Breast epithelium (tissue), 3 donors: ENCODE measurements at regions not wholly inside any gene's neighbourhood (a gene's known extent, or its start where the extent isn't known, plus 50 kb on each side); places are given as distances from the start of the nearest gene placed in this dataset.

ENCODE experiments used
- POLR2A ChIP-seq: fragments of 450-650 bp; IDR thresholded peaks from one replicate; pipeline ENCODE4 v1.6.1; 2016; ENCODE audit warnings: antibody characterized with exemption, mild to moderate bottlenecking, moderate library complexity
- POLR2AphosphoS5 ChIP-seq, 3 donors: sonication (generic); formaldehyde crosslinking; IDR thresholded peaks; one replicate each; pipeline ENCODE4 v1.6.1; 2017; ENCODE audit warnings: antibody characterized with exemption in 3 of 3
- TF ChIP-seq, protein P1 (sequence below), 3 donors: fragments of 450-650 bp; IDR thresholded peaks; one replicate each; pipeline ENCODE4 v1.5.1; 2016 to 2017; ENCODE audit warnings: antibody characterized with exemption in 3 of 3, mild to moderate bottlenecking in 3 of 3, moderate library complexity in 3 of 3

DNA sequence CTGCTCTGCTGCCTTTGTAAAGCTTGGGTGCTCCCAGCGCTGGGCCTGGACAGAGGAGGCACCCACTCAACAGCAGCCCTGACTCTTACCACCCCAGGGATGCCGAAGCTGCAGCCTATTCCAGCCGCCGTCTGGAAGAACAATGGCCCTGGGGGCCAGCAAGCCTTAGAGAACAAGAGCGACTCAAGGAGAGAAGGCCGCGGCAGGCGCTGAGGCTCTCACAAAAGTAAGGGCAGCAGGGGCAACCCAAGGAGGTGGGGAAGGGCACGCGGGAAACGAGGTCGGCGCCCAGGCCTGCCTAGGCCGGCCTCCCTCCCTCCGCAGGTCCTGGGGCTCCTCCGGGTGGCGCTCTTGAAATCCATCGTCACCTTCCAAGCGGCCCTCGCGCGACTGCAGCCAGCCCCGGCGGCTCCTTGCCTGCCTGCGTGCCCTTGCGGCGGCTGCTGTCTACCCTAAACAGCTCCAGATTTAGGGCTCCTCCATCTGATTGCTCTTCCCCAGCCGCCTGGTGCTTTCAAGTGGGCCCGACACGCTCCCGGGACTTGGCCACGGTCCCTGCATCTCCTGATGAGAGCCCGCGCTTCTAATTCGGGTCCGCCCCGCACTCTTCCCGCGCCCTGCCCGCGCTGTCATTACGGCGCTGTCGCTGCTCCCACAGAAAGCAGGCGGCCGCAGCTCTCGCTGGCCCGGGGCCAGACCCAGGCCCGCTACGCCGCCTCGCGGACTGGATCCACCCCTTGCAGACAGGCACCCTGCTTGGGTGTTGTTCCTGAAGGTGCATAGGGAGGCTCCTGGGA, 213.3 kb downstream of the SEMA6A start:
- TF ChIP-seq, protein P1, sequence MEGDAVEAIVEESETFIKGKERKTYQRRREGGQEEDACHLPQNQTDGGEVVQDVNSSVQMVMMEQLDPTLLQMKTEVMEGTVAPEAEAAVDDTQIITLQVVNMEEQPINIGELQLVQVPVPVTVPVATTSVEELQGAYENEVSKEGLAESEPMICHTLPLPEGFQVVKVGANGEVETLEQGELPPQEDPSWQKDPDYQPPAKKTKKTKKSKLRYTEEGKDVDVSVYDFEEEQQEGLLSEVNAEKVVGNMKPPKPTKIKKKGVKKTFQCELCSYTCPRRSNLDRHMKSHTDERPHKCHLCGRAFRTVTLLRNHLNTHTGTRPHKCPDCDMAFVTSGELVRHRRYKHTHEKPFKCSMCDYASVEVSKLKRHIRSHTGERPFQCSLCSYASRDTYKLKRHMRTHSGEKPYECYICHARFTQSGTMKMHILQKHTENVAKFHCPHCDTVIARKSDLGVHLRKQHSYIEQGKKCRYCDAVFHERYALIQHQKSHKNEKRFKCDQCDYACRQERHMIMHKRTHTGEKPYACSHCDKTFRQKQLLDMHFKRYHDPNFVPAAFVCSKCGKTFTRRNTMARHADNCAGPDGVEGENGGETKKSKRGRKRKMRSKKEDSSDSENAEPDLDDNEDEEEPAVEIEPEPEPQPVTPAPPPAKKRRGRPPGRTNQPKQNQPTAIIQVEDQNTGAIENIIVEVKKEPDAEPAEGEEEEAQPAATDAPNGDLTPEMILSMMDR (IDR thresholded peaks at IDR 0.05), result no peak
- TF ChIP-seq POLR2AphosphoS5 (IDR thresholded peaks at IDR 0.05), result no peak
- no peak for TF ChIP-seq POLR2A
